Stimulated activated CD4-positive, alpha-beta T cell treated with anti-CD3 and anti-CD28 coated beads, Interleukin-1b, Interleukin-23, amount 100 ng/mL, for 48 hours (primary cell): ENCODE measurements at regions not wholly inside any gene's neighbourhood (a gene's known extent, or its start where the extent isn't known, plus 50 kb on each side); places are given as distances from the start of the nearest gene placed in this dataset.

Experiments used
- DNase-seq: peaks from one replicate; pipeline ENCODE4 v3.0.0-alpha.2; 2020

- no peak for DNase-seq
Observed at GRCh38 chr2:15049096-15049993, 416.8 kb downstream of the LRATD1 start.

GRCh38 chr2:15050483-15050882 is 418.0 kb downstream of the LRATD1 start:
- DNase-seq: no peak

- DNase-seq: no peak
Observed at GRCh38 chr2:15053542-15053941, 421.0 kb downstream of the LRATD1 start.

GRCh38 chr2:15058015-15058720 is 425.7 kb downstream of the LRATD1 start:
- peak; percentile 8 for DNase-seq

- no peak for DNase-seq
Observed at GRCh38 chr2:15058721-15059157, 426.2 kb downstream of the LRATD1 start.

- no peak for DNase-seq
Observed at GRCh38 chr2:15059870-15060512, 427.5 kb downstream of the LRATD1 start.

GRCh38 chr2:15061268-15061667 is 428.8 kb downstream of the LRATD1 start:
- DNase-seq: no peak

- DNase-seq: no peak
Observed at GRCh38 chr2:15066138-15066537, 433.6 kb downstream of the LRATD1 start.

- no peak for DNase-seq
Observed at GRCh38 chr2:15069149-15069548, 436.6 kb downstream of the LRATD1 start.

- no peak for DNase-seq
Observed at GRCh38 chr2:15072836-15073235, 440.3 kb downstream of the LRATD1 start.

GRCh38 chr2:15073664-15074063 is 441.1 kb downstream of the LRATD1 start:
- no peak for DNase-seq

- DNase-seq: no peak
Observed at GRCh38 chr2:15074319-15074718, 441.8 kb downstream of the LRATD1 start.

GRCh38 chr2:15074751-15075700 is 442.5 kb downstream of the LRATD1 start:
- DNase-seq: no peak

GRCh38 chr2:15076668-15077067 is 444.2 kb downstream of the LRATD1 start:
- DNase-seq: no peak

GRCh38 chr2:15081356-15081755 is 448.8 kb downstream of the LRATD1 start:
- no peak for DNase-seq

GRCh38 chr2:15082105-15083058 is 449.9 kb downstream of the LRATD1 start:
- no peak for DNase-seq

- no peak for DNase-seq
Observed at GRCh38 chr2:15084826-15085489, 452.4 kb downstream of the LRATD1 start.

- DNase-seq: no peak
Observed at GRCh38 chr2:15092181-15092580, 459.7 kb downstream of the LRATD1 start.

GRCh38 chr2:15092691-15093090 is 460.2 kb downstream of the LRATD1 start:
- no peak for DNase-seq

- no peak for DNase-seq
Observed at GRCh38 chr2:15094161-15094560, 461.6 kb downstream of the LRATD1 start.

- DNase-seq: no peak
Observed at GRCh38 chr2:15096873-15097272, 464.3 kb downstream of the NBAS start.
